HCT116 (cell line): ENCODE measurements at regions not wholly inside any gene's neighbourhood (a gene's known extent, or its start where the extent isn't known, plus 50 kb on each side); places are given as distances from the start of the nearest gene placed in this dataset.

Source experiments
- ATAC-seq: fragments of 200-7000 bp; cut with Tn5 transposase; 2 replicates; pipeline ENCODE4 v1.9.1; 2020; ENCODE audit warnings: mild to moderate bottlenecking, moderate library complexity
- BruUV-seq: library from RNA; stranded (reverse); fragments of 400-500 nt; replicated peaks from 2 replicates; lab custom pipeline; 2021; lab: Mats Ljungman, UMichigan
- CTCF ChIA-PET: fragments of 300-600 bp; sonication (Branson Sonifier 250); formaldehyde crosslinking; loops from one replicate; lab custom pipeline; 2021; ENCODE audit warnings: antibody characterized with exemption; lab: Charles Lee
- POLR2A ChIA-PET: fragments of 300-600, 350-600 bp; sonication (Branson Sonifier 250); formaldehyde crosslinking; loops from one replicate; lab custom pipeline; 2021; ENCODE audit warnings: antibody characterized with exemption; lab: Charles Lee
- RAD21 ChIA-PET, 2 experiments: fragments of 300-600 bp; sonication (Branson Sonifier 250); formaldehyde crosslinking; loops; one replicate each; lab custom pipeline; 2023; ENCODE audit warnings: low total read pairs in 2 of 2; ENCODE audit not compliant: uncharacterized antibody in 2 of 2, unreplicated experiment in 2 of 2, low non-redundant PET in 1 of 2; lab: Charles Lee
- DNase-seq: peaks from one replicate; pipeline ENCODE4 v3.0.0-alpha.2; 2010; ENCODE audit warnings: low read depth, low spot score
- H2AFZ ChIP-seq: fragments of 200-600 bp; shearing (Covaris generic), sonication (generic); 2 replicates; pipeline ENCODE4 v1.6.1; 2017; ENCODE audit warnings: low read depth, mixed run types, mixed read lengths, antibody characterized with exemption, low read length; ENCODE audit not compliant: poor library complexity, severe bottlenecking
- H3K27ac ChIP-seq: 2 replicates; pipeline ENCODE4 v1.5.1; 2012; ENCODE audit warnings: low read depth, low read length
- H3K27me3 ChIP-seq: fragments of 200-600 bp; sonication (generic); 2 replicates; pipeline ENCODE4 v1.6.1; 2016; ENCODE audit warnings: mixed run types, low read length, mixed read lengths; ENCODE audit not compliant: insufficient read depth
- H3K36me3 ChIP-seq, 2 experiments: fragments of 200-500 bp in 1 of 2; fragments of 200-600 bp in 1 of 2; sonication (Bioruptor generic) in 1 of 2; sonication (generic) in 1 of 2; 2 replicates each; pipeline versions ENCODE4 v1.5.1 to v1.6.1; 2014 to 2016; ENCODE audit warnings: low read length in 2 of 2, inconsistent platforms in 1 of 2, mixed read lengths in 1 of 2, mixed run types in 1 of 2; ENCODE audit not compliant: insufficient read depth in 2 of 2, control insufficient read depth in 1 of 2
- H3K4me1 ChIP-seq, 2 experiments: fragments of 200-600 bp in 1 of 2; sonication (generic) in 1 of 2; 2 replicates each; pipeline versions ENCODE4 v1.5.1 to v1.6.1; 2012 to 2017; ENCODE audit warnings: low read length in 2 of 2, inconsistent platforms in 1 of 2, mild to moderate bottlenecking in 1 of 2, mixed read lengths in 1 of 2, mixed run types in 1 of 2, moderate library complexity in 1 of 2; ENCODE audit not compliant: insufficient read depth in 2 of 2, control insufficient read depth in 1 of 2
- H3K4me2 ChIP-seq: fragments of 200-600 bp; sonication (generic); 2 replicates; pipeline ENCODE4 v1.6.1; 2017; ENCODE audit warnings: mixed run types, low read length, mixed read lengths
- H3K4me3 ChIP-seq, 2 experiments: fragments of 200-600 bp in 1 of 2; sonication (generic) in 1 of 2; replicated peaks in 1 of 2; 2 replicates each; pipeline ENCODE4 v1.5.1; 2011 to 2016; ENCODE audit warnings: low read length in 2 of 2, control low read depth in 1 of 2, low read depth in 1 of 2, mild to moderate bottlenecking in 1 of 2, mixed read lengths in 1 of 2, mixed run types in 1 of 2
- H3K79me2 ChIP-seq: fragments of 200-600 bp; sonication (generic); 2 replicates; pipeline ENCODE4 v1.6.1; 2017; ENCODE audit warnings: mild to moderate bottlenecking, mixed run types, low read length, moderate library complexity, mixed read lengths; ENCODE audit not compliant: insufficient read depth
- H3K9ac ChIP-seq: fragments of 200-600 bp; sonication (generic); 2 replicates; pipeline ENCODE4 v1.6.1; 2016; ENCODE audit warnings: low read length, mixed read lengths
- H3K9me2 ChIP-seq: fragments of 200-600 bp; sonication (generic), shearing (Covaris generic); 2 replicates; pipeline ENCODE4 v1.6.1; 2017; ENCODE audit warnings: mixed run types, mild to moderate bottlenecking, moderate library complexity; ENCODE audit not compliant: insufficient read depth
- H3K9me3 ChIP-seq, 2 experiments: fragments of 200-500 bp in 1 of 2; fragments of 200-600 bp in 1 of 2; sonication (Bioruptor generic) in 1 of 2; sonication (generic) in 1 of 2; 2 replicates each; pipeline ENCODE4 v1.6.1; 2014 to 2017; ENCODE audit warnings: low read length in 2 of 2, mixed read lengths in 2 of 2, inconsistent platforms in 1 of 2, low read depth in 1 of 2, mild to moderate bottlenecking in 1 of 2, mixed run types in 1 of 2, moderate library complexity in 1 of 2; ENCODE audit not compliant: control insufficient read depth in 1 of 2, insufficient read depth in 1 of 2
- H4K20me1 ChIP-seq: fragments of 200-600 bp; sonication (generic), shearing (Covaris generic); 2 replicates; pipeline ENCODE4 v1.6.1; 2017; ENCODE audit warnings: mixed run types, mild to moderate bottlenecking, moderate library complexity; ENCODE audit not compliant: insufficient read depth
- CBX3 ChIP-seq: IDR thresholded peaks from 2 replicates; pipeline ENCODE4 v1.6.1; 2012; ENCODE audit warnings: low read depth
- CEBPB ChIP-seq: IDR thresholded peaks from 2 replicates; pipeline ENCODE4 v1.6.1; 2012; ENCODE audit warnings: low read depth
- CTCF ChIP-seq, 3 experiments: fragments of 200-600 bp in 1 of 3; sonication (generic) in 1 of 3; IDR thresholded peaks in 2 of 3; conservative IDR thresholded peaks in 1 of 3; 2 replicates each; pipeline ENCODE4 v1.5.1; 2012 to 2017; ENCODE audit warnings: low read depth in 2 of 3, low read length in 2 of 3, antibody characterized with exemption in 1 of 3, borderline replicate concordance in 1 of 3, control low read depth in 1 of 3, mild to moderate bottlenecking in 1 of 3, mixed read lengths in 1 of 3, mixed run types in 1 of 3, moderate library complexity in 1 of 3; ENCODE audit not compliant: insufficient read depth in 1 of 3
- EGR1 ChIP-seq: IDR thresholded peaks from 2 replicates; pipeline ENCODE4 v1.6.1; 2012; ENCODE audit warnings: low read depth
- EZH2 ChIP-seq: fragments of 200-600 bp; sonication (generic); IDR thresholded peaks from 2 replicates; pipeline ENCODE4 v1.6.1; 2017; ENCODE audit warnings: antibody characterized with exemption, mixed run types
- EZH2phosphoT487 ChIP-seq: fragments of 200-600 bp; IDR thresholded peaks from 2 replicates; pipeline ENCODE4 v1.6.1; 2018; ENCODE audit warnings: antibody characterized with exemption, borderline replicate concordance
- FOSL1 ChIP-seq: IDR thresholded peaks from 2 replicates; pipeline ENCODE4 v1.6.1; 2012; ENCODE audit warnings: low read depth
- JUND ChIP-seq: IDR thresholded peaks from 2 replicates; pipeline ENCODE4 v1.6.1; 2012
- POLR2A ChIP-seq: IDR thresholded peaks from 2 replicates; pipeline ENCODE4 v1.7.0; 2011; ENCODE audit warnings: borderline replicate concordance; ENCODE audit not compliant: insufficient read depth, insufficient read length; ENCODE audit errors: extremely low read depth
- POLR2AphosphoS5 ChIP-seq: IDR thresholded peaks from 2 replicates; pipeline ENCODE4 v1.6.1; 2011; ENCODE audit warnings: mild to moderate bottlenecking, low read depth, low read length, moderate library complexity
- RAD21 ChIP-seq: IDR thresholded peaks from 2 replicates; pipeline ENCODE4 v1.6.1; 2012; ENCODE audit warnings: low read depth, mild to moderate bottlenecking
- REST ChIP-seq: IDR thresholded peaks from 2 replicates; pipeline ENCODE4 v1.6.1; 2012; ENCODE audit warnings: low read depth
- SIN3A ChIP-seq: IDR thresholded peaks from 2 replicates; pipeline ENCODE4 v1.6.1; 2012; ENCODE audit warnings: low read depth
- SP1 ChIP-seq: IDR thresholded peaks from 2 replicates; pipeline ENCODE4 v1.6.1; 2012; ENCODE audit warnings: low read depth
- TCF7L2 ChIP-seq: IDR thresholded peaks from 2 replicates; pipeline ENCODE4 v1.7.0; 2011; ENCODE audit warnings: borderline replicate concordance, inconsistent platforms; ENCODE audit not compliant: insufficient read depth, insufficient read length; ENCODE audit errors: extremely low read depth
- YY1 ChIP-seq: IDR thresholded peaks from 2 replicates; pipeline ENCODE4 v1.6.1; 2011; ENCODE audit warnings: low read length, low read depth, moderate library complexity, mild to moderate bottlenecking; ENCODE audit not compliant: insufficient replicate concordance; ENCODE audit errors: extremely low read depth
- ZFX ChIP-seq: fragments of 450-650 bp; IDR thresholded peaks from 2 replicates; pipeline ENCODE4 v1.6.1; 2017
- ZNF274 ChIP-seq: fragments of 200-500 bp; sonication (Bioruptor generic); IDR thresholded peaks from 2 replicates; pipeline ENCODE4 v1.6.1; 2014; ENCODE audit warnings: mild to moderate bottlenecking, low read depth, low read length, inconsistent platforms
- intact Hi-C: fragments of 100-400 bp; cut with micrococcal nuclease; formaldehyde crosslinking; loops from 2 replicates; pipeline ENCODE4 v1.10.0; 2022
- TF ChIP-seq, protein P1 (sequence below): IDR thresholded peaks from 2 replicates; pipeline ENCODE4 v1.6.1; 2011; ENCODE audit warnings: mild to moderate bottlenecking, low read length, moderate library complexity; ENCODE audit not compliant: insufficient replicate concordance; ENCODE audit errors: extremely low read depth
- TF ChIP-seq, protein P2 (sequence below): IDR thresholded peaks from 2 replicates; pipeline ENCODE4 v1.6.1; 2012

DNA sequence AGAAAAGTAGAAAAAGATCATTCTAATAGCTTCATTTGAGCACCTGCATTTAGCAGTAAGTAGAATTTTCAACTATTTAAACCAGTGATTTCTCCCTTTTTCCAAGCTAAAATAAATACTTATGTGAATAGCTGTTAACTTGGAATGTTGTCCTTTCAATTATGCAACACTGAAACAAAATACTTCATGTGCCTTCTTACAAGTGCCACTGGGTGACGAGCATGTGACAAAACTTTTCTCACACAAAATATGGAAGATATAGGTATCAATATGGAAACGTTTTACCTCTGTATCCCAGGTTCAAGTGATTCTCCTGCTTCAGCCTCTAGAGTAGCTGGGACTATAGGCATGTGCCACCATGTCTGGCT, 708.3 kb downstream of the STIM2 start:
- intact Hi-C loops: no loop called here
- no peak overlapping the region for H3K27ac ChIP-seq
- TF ChIP-seq REST (no peak), RAD21 (no peak), POLR2AphosphoS5 (no peak), CEBPB (no peak), ZNF274 (no peak), EGR1 (no peak), YY1 (no peak), JUND (no peak), EZH2phosphoT487 (no peak), FOSL1 (no peak), TCF7L2 (no peak), ZFX (no peak), EZH2 (no peak), CTCF (IDR thresholded peaks at IDR 0.05 in 2 of 3, conservative IDR thresholded peaks at IDR 0.05 in 1 of 3; ENCODE audit: borderline replicate concordance in 1 of 3, insufficient read depth in 1 of 3, low read depth in 2 of 3, low read length in 2 of 3) (no peak), POLR2A (no peak), SP1 (no peak), SIN3A (no peak), CBX3 (no peak)
- TF ChIP-seq, protein P1, sequence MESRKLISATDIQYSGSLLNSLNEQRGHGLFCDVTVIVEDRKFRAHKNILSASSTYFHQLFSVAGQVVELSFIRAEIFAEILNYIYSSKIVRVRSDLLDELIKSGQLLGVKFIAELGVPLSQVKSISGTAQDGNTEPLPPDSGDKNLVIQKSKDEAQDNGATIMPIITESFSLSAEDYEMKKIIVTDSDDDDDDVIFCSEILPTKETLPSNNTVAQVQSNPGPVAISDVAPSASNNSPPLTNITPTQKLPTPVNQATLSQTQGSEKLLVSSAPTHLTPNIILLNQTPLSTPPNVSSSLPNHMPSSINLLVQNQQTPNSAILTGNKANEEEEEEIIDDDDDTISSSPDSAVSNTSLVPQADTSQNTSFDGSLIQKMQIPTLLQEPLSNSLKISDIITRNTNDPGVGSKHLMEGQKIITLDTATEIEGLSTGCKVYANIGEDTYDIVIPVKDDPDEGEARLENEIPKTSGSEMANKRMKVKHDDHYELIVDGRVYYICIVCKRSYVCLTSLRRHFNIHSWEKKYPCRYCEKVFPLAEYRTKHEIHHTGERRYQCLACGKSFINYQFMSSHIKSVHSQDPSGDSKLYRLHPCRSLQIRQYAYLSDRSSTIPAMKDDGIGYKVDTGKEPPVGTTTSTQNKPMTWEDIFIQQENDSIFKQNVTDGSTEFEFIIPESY: no peak
- TF ChIP-seq, protein P2, sequence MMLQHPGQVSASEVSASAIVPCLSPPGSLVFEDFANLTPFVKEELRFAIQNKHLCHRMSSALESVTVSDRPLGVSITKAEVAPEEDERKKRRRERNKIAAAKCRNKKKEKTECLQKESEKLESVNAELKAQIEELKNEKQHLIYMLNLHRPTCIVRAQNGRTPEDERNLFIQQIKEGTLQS: no peak
- H3K4me3 ChIP-seq: no peak overlapping the region
- H3K36me3 ChIP-seq: no peaks in the 10 kb centered on the region
- POLR2A ChIA-PET: no interaction called here
- no peak overlapping the region for H3K4me2 ChIP-seq
- H4K20me1 ChIP-seq: no peaks in the 10 kb centered on the region
- peaks cover 0 to 11% of the 10 kb centered on the region in 2 experiments; a peak in 3 of 4 replicates for H3K4me1 ChIP-seq
- H3K9me2 ChIP-seq: no peaks in the 10 kb centered on the region
- no peaks in the 10 kb centered on the region for H3K9me3 ChIP-seq
- ATAC-seq: no peak
- RAD21 ChIA-PET: no interaction called here
- no peak overlapping the region for H3K9ac ChIP-seq
- H2AFZ ChIP-seq: no peak overlapping the region
- no peaks in the 10 kb centered on the region for H3K27me3 ChIP-seq
- CTCF ChIA-PET: no interaction called here
- no peaks in the 10 kb centered on the region for H3K79me2 ChIP-seq
- BruUV-seq: no TSS peak
- DNase-seq: no peak
